Gastroesophageal sphincter (tissue), 4 donors: ENCODE measurements at regions not wholly inside any gene's neighbourhood (a gene's known extent, or its start where the extent isn't known, plus 50 kb on each side); places are given as distances from the start of the nearest gene placed in this dataset.

Experiments used
- ATAC-seq: fragments of 150-250 bp; one replicate; pipeline ENCODE4 v1.9.1; 2016; ENCODE audit warnings: mild to moderate bottlenecking, moderate library complexity
- H3K27ac ChIP-seq, 4 donors: fragments of 200-600 bp; sonication (generic) in 3 of 4; 1 replicate in 3 of 4; 2 replicates in 1 of 4; pipeline ENCODE4 v1.5.1; 2016 to 2019
- H3K27me3 ChIP-seq: fragments of 200-600 bp; sonication (generic); one replicate; pipeline ENCODE4 v1.5.1; 2019
- H3K36me3 ChIP-seq, 2 donors: fragments of 200-600 bp; sonication (generic); one replicate each; pipeline ENCODE4 v1.5.1; 2019; ENCODE audit warnings: control low read depth in 1 of 2
- H3K4me1 ChIP-seq, 3 donors: fragments of 200-600 bp; sonication (generic); 1 replicate in 2 of 3; 2 replicates in 1 of 3; pipeline ENCODE4 v1.5.1; 2016 to 2019; ENCODE audit warnings: control low read depth in 2 of 3
- H3K4me3 ChIP-seq, 2 donors: fragments of 200-600 bp; sonication (generic); one replicate each; pipeline ENCODE4 v1.5.1; 2019; ENCODE audit warnings: mild to moderate bottlenecking in 1 of 2, moderate library complexity in 1 of 2
- H3K9me3 ChIP-seq, 3 donors: fragments of 200-600 bp; sonication (generic); one replicate each; pipeline ENCODE4 v1.5.1; 2017 to 2019; ENCODE audit warnings: control low read depth in 2 of 3
- CTCF ChIP-seq, 4 experiments: fragments of 200-600 bp in 2 of 4; fragments of 450-650 bp in 2 of 4; sonication (generic) in 1 of 4; IDR thresholded peaks; one replicate each; pipeline ENCODE4 v1.5.1; 2017 to 2019; ENCODE audit warnings: antibody characterized with exemption in 4 of 4, mild to moderate bottlenecking in 2 of 4, moderate library complexity in 2 of 4
- EP300 ChIP-seq: sonication (generic); formaldehyde crosslinking; IDR thresholded peaks from one replicate; pipeline ENCODE4 v1.6.1; 2017; ENCODE audit warnings: antibody characterized with exemption, mild to moderate bottlenecking
- POLR2A ChIP-seq, 2 donors: fragments of 450-650 bp; IDR thresholded peaks; one replicate each; pipeline ENCODE4 v1.6.1; 2017; ENCODE audit warnings: antibody characterized with exemption in 2 of 2, mild to moderate bottlenecking in 2 of 2, moderate library complexity in 1 of 2
- POLR2AphosphoS5 ChIP-seq: sonication (generic); formaldehyde crosslinking; IDR thresholded peaks from one replicate; pipeline ENCODE4 v1.6.1; 2017; ENCODE audit warnings: antibody characterized with exemption
- WGBS, 2 donors: methylation state at CpG; one replicate each; pipeline ENCODE4 v1.1.5; 2018; ENCODE audit warnings: low coverage in 1 of 2; 5-methylcytosine and 5-hydroxymethylcytosine counted together

GRCh38 chr11:111183706-111184105 lies 61.8 kb upstream of the POU2AF2 start:
- H3K4me3 ChIP-seq = no peak overlapping the region
- no peak for ATAC-seq
- TF ChIP-seq POLR2A (IDR thresholded peaks at IDR 0.05) (no peak), POLR2AphosphoS5 (no peak), EP300 (no peak), CTCF (IDR thresholded peaks at IDR 0.05) (no peak)
- H3K36me3 ChIP-seq = no peaks in the 10 kb centered on the region
- no peaks in the 10 kb centered on the region for H3K9me3 ChIP-seq
- H3K27me3 ChIP-seq = no peaks in the 10 kb centered on the region
- no peaks in the 10 kb centered on the region for H3K4me1 ChIP-seq
- no peak overlapping the region for H3K27ac ChIP-seq

GRCh38 chr11:111179184-111179910 lies 66.2 kb upstream of the POU2AF2 start:
- TF ChIP-seq EP300 (no peak), POLR2A (IDR thresholded peaks at IDR 0.05) (no peak), CTCF (IDR thresholded peaks at IDR 0.05) (no peak), POLR2AphosphoS5 (no peak)
- H3K36me3 ChIP-seq = no peaks in the 10 kb centered on the region
- no peaks in the 10 kb centered on the region for H3K4me1 ChIP-seq
- no peaks in the 10 kb centered on the region for H3K27me3 ChIP-seq
- no peak for ATAC-seq
- H3K27ac ChIP-seq = no peak overlapping the region
- no peaks in the 10 kb centered on the region for H3K9me3 ChIP-seq
- no peak overlapping the region for H3K4me3 ChIP-seq
- 57 to 64% methylated on average over 5 of the region's 5 CpGs for WGBS, 2 donors

GRCh38 chr11:111177037-111177871 lies 68.3 kb upstream of the POU2AF2 start:
- H3K9me3 ChIP-seq = no peaks in the 10 kb centered on the region
- TF ChIP-seq POLR2A (IDR thresholded peaks at IDR 0.05) (no peak), POLR2AphosphoS5 (no peak), EP300 (no peak)
- ATAC-seq = no peak
- no peaks in the 10 kb centered on the region for H3K36me3 ChIP-seq
- H3K4me1 ChIP-seq = no peaks in the 10 kb centered on the region
- no peak overlapping the region for H3K27ac ChIP-seq
- H3K27me3 ChIP-seq = no peaks in the 10 kb centered on the region
- H3K4me3 ChIP-seq = no peak overlapping the region

GRCh38 chr11:111176603-111177002 lies 68.9 kb upstream of the POU2AF2 start:
- H3K4me1 ChIP-seq = no peaks in the 10 kb centered on the region
- no peaks in the 10 kb centered on the region for H3K27me3 ChIP-seq
- H3K4me3 ChIP-seq = no peak overlapping the region
- WGBS, 2 donors = 83 to 92% methylated on average over 3 to 4 of the region's 4 CpGs
- H3K36me3 ChIP-seq = no peaks in the 10 kb centered on the region
- ATAC-seq = no peak
- TF ChIP-seq CTCF (IDR thresholded peaks at IDR 0.05) = no peak
- no peak for TF ChIP-seq EP300
- no peak for TF ChIP-seq POLR2AphosphoS5
- no peak for TF ChIP-seq POLR2A (IDR thresholded peaks at IDR 0.05)
- H3K27ac ChIP-seq = no peak overlapping the region
- H3K9me3 ChIP-seq = no peaks in the 10 kb centered on the region

- Histone ChIP-seq H3K4me1 (no peaks in the 10 kb centered on the region), H3K27ac (no peak overlapping the region), H3K9me3 (no peaks in the 10 kb centered on the region), H3K27me3 (no peaks in the 10 kb centered on the region), H3K4me3 (no peak overlapping the region), H3K36me3 (no peaks in the 10 kb centered on the region)
- ATAC-seq = no peak
- TF ChIP-seq CTCF (IDR thresholded peaks at IDR 0.05) (no peak), POLR2AphosphoS5 (no peak), POLR2A (IDR thresholded peaks at IDR 0.05) (no peak), EP300 (no peak)
- 94 to 97% methylated on average over 3 of the region's 3 CpGs for WGBS, 2 donors
Measured at GRCh38 chr11:111173221-111173620, 72.3 kb upstream of the POU2AF2 start.
